GM23338 (cell line): ENCODE measurements at regions not wholly inside any gene's neighbourhood (a gene's known extent, or its start where the extent isn't known, plus 50 kb on each side); places are given as distances from the start of the nearest gene placed in this dataset.

Experiments used
- ATAC-seq: fragments of 200-7000 bp; cut with Tn5 transposase; 3 replicates; pipeline ENCODE4 v1.9.1; 2020
- DNase-seq: peaks from one replicate; pipeline ENCODE4 v3.0.0-alpha.2; 2015; ENCODE audit warnings: low spot score
- H2AFZ ChIP-seq: fragments of 200-600 bp; sonication (generic); 2 replicates; pipeline ENCODE4 v1.8.0; 2016; ENCODE audit warnings: antibody characterized with exemption, mild to moderate bottlenecking, moderate library complexity
- H3F3A ChIP-seq: fragments of 200-600 bp; sonication (generic); replicated peaks from 2 replicates; pipeline ENCODE4 v1.8.0; 2017; ENCODE audit warnings: antibody characterized with exemption, mixed run types, low read depth
- H3K27ac ChIP-seq: fragments of 200-600 bp; sonication (generic); 2 replicates; pipeline ENCODE4 v1.6.1; 2016; ENCODE audit warnings: low read depth
- H3K27me3 ChIP-seq: fragments of 200-600 bp; sonication (generic); 2 replicates; pipeline ENCODE4 v1.8.0; 2016; ENCODE audit warnings: mild to moderate bottlenecking, mixed run types, moderate library complexity; ENCODE audit not compliant: insufficient read depth
- H3K36me3 ChIP-seq: fragments of 200-600 bp; sonication (generic); 2 replicates; pipeline ENCODE4 v1.8.0; 2016; ENCODE audit warnings: mild to moderate bottlenecking; ENCODE audit not compliant: insufficient read depth
- H3K4me1 ChIP-seq: fragments of 200-600 bp; sonication (generic); 2 replicates; pipeline ENCODE4 v1.8.0; 2016; ENCODE audit warnings: mild to moderate bottlenecking, moderate library complexity; ENCODE audit not compliant: insufficient read depth
- H3K4me2 ChIP-seq: fragments of 200-600 bp; sonication (generic); 2 replicates; pipeline ENCODE4 v1.7.1; 2017; ENCODE audit warnings: mixed run types
- H3K4me3 ChIP-seq: fragments of 200-600 bp; sonication (generic); 2 replicates; pipeline ENCODE4 v1.6.1; 2016; ENCODE audit warnings: mixed run types
- H3K79me2 ChIP-seq: fragments of 200-600 bp; sonication (generic); replicated peaks from 2 replicates; pipeline ENCODE4 v1.8.0; 2017; ENCODE audit warnings: mild to moderate bottlenecking; ENCODE audit not compliant: insufficient read depth
- H3K9me2 ChIP-seq: fragments of 200-600 bp; sonication (generic); 2 replicates; pipeline ENCODE4 v1.8.0; 2017; ENCODE audit not compliant: insufficient read depth
- H4K20me1 ChIP-seq: fragments of 200-600 bp; sonication (generic); replicated peaks from 2 replicates; pipeline ENCODE4 v1.8.0; 2017; ENCODE audit warnings: mild to moderate bottlenecking; ENCODE audit not compliant: insufficient read depth
- H3K27ac Mint-ChIP-seq: 2 replicates; pipeline ENCODE4 v1.8.0; 2020; ENCODE audit warnings: inconsistent platforms, mild to moderate bottlenecking, moderate library complexity, mixed read lengths
- H3K27me3 Mint-ChIP-seq: 3 replicates; pipeline ENCODE4 v1.8.0; 2022; ENCODE audit warnings: low read depth, mild to moderate bottlenecking, moderate library complexity, mixed read lengths, inconsistent platforms; ENCODE audit not compliant: insufficient read depth, poor library complexity
- H3K36me3 Mint-ChIP-seq: 3 replicates; pipeline ENCODE4 v1.8.0; 2021; ENCODE audit warnings: low read depth, mild to moderate bottlenecking, inconsistent platforms, moderate library complexity, mixed read lengths
- H3K4me1 Mint-ChIP-seq: 3 replicates; pipeline ENCODE4 v1.8.0; 2020; ENCODE audit warnings: mild to moderate bottlenecking, inconsistent platforms, mixed read lengths
- H3K4me3 Mint-ChIP-seq: 3 replicates; pipeline ENCODE4 v1.8.0; 2021; ENCODE audit warnings: moderate library complexity, mild to moderate bottlenecking, inconsistent platforms, mixed read lengths
- H3K9me3 Mint-ChIP-seq: 3 replicates; pipeline ENCODE4 v1.8.0; 2020; ENCODE audit warnings: moderate library complexity, mild to moderate bottlenecking, inconsistent platforms, mixed read lengths
- EZH2phosphoT487 ChIP-seq: fragments of 200-600 bp; sonication (generic); IDR thresholded peaks from one replicate; pipeline ENCODE4 v1.8.1; 2018; ENCODE audit warnings: antibody characterized with exemption; ENCODE audit not compliant: unreplicated experiment
- JUNB ChIP-seq: IDR thresholded peaks from one replicate; pipeline ENCODE4 v1.6.1; 2016; ENCODE audit warnings: antibody characterized with exemption; ENCODE audit not compliant: unreplicated experiment
- NANOG ChIP-seq: IDR thresholded peaks from 2 replicates; pipeline ENCODE4 v1.6.1; 2016; ENCODE audit warnings: antibody characterized with exemption, borderline replicate concordance
- REST ChIP-seq: IDR thresholded peaks from one replicate; pipeline ENCODE4 v1.6.1; 2018; ENCODE audit warnings: antibody characterized with exemption; ENCODE audit not compliant: unreplicated experiment
- ZNF114 ChIP-seq: fragments of 250-450 bp; sonication (Bioruptor Pico); IDR thresholded peaks from 2 replicates; pipeline ENCODE4 v1.5.0; 2020; ENCODE audit warnings: mild to moderate bottlenecking, moderate library complexity
- ZNF462 ChIP-seq: fragments of 250-450 bp; sonication (Bioruptor Pico); IDR thresholded peaks from 2 replicates; pipeline ENCODE4 v1.5.0; 2020; ENCODE audit warnings: mild to moderate bottlenecking, moderate library complexity

GRCh38 chr20:12733811-12734210 lies 275.0 kb upstream of the SPTLC3 start (continued):
- no peak for TF ChIP-seq ZNF462 (CRISPR knock-in tag)

GRCh38 chr20:12737497-12737896 lies 271.3 kb upstream of the SPTLC3 start:
- no peak overlapping the region for H3K27ac ChIP-seq
- Mint-ChIP-seq H3K36me3 (peaks cover 4% of the 10 kb centered on the region; the same call in 1 of the 3 replicates), H3K9me3 (peaks cover 3% of the 10 kb centered on the region; the same call in 1 of the 3 replicates), H3K27ac (no peak overlapping the region), H3K4me3 (no peak overlapping the region), H3K4me1 (no peaks in the 10 kb centered on the region), H3K27me3 (no peaks in the 10 kb centered on the region)
- no peaks in the 10 kb centered on the region for H3K9me2 ChIP-seq
- H4K20me1 ChIP-seq: no peaks in the 10 kb centered on the region
- DNase-seq (no peak), ATAC-seq (no peak)
- no peaks in the 10 kb centered on the region for H3K79me2 ChIP-seq
- H3K4me3 ChIP-seq: no peak overlapping the region
- H3K4me1 ChIP-seq: peaks cover 5% of the 10 kb centered on the region; the same call in 1 of the 2 replicates
- no peak overlapping the region for H2AFZ ChIP-seq
- H3F3A ChIP-seq: no peaks in the 10 kb centered on the region
- no peak overlapping the region for H3K4me2 ChIP-seq
- no peaks in the 10 kb centered on the region for H3K36me3 ChIP-seq
- no peaks in the 10 kb centered on the region for H3K27me3 ChIP-seq
- TF ChIP-seq JUNB (no peak), ZNF462 (CRISPR knock-in tag) (no peak), ZNF114 (CRISPR knock-in tag) (no peak), EZH2phosphoT487 (no peak), NANOG (no peak), REST (no peak)
